ENCODE measurements at regions not wholly inside any gene's neighbourhood (a gene's known extent, or its start where the extent isn't known, plus 50 kb on each side); places are given as distances from the start of the nearest gene placed in this dataset.

GRCh38 chr2:125364984-125365265 lies 1291.0 kb upstream of the GYPC start:
- TF ChIP-seq CTCF (IDR thresholded peaks at IDR 0.05) (no peak), POLR2A (IDR thresholded peaks at IDR 0.05) (no peak), EP300 (IDR thresholded peaks at IDR 0.05) (no peak)
